GM19328 (cell line): ENCODE measurements at regions not wholly inside any gene's neighbourhood (a gene's known extent, or its start where the extent isn't known, plus 50 kb on each side); places are given as distances from the start of the nearest gene placed in this dataset.
"Not testable (repeated sequence)": the region's sequence is repeated elsewhere in the genome, so short reads cannot be mapped to it uniquely, and the experiment has no call there.

Experiments
- ATAC-seq: cut with Tn5 transposase; IDR thresholded peaks from one replicate; pipeline ENCODE4 v1.9.1; 2021; ENCODE audit warnings: mild to moderate bottlenecking, moderate library complexity; ENCODE audit not compliant: unreplicated experiment

DNA sequence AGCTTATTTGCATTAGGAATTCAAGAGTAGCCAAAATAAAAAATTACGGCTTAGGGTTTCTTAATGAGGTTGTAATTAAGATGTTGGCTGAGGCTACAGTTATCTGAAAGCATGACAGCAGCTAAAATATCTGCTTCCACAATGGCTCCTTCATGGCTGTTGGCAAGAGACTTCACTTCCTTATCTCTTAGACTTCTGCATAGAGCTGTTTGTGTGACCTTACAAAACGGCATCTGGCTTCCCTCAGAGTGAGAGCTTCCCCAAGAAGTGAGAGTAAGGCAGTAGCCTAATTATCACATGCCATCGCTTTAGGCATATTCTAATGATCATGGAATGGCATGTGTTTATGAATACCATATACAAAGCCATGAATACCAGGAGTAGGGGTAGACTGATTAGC, 57.6 kb downstream of the CCDC59 start:
- ATAC-seq: no peak

DNA sequence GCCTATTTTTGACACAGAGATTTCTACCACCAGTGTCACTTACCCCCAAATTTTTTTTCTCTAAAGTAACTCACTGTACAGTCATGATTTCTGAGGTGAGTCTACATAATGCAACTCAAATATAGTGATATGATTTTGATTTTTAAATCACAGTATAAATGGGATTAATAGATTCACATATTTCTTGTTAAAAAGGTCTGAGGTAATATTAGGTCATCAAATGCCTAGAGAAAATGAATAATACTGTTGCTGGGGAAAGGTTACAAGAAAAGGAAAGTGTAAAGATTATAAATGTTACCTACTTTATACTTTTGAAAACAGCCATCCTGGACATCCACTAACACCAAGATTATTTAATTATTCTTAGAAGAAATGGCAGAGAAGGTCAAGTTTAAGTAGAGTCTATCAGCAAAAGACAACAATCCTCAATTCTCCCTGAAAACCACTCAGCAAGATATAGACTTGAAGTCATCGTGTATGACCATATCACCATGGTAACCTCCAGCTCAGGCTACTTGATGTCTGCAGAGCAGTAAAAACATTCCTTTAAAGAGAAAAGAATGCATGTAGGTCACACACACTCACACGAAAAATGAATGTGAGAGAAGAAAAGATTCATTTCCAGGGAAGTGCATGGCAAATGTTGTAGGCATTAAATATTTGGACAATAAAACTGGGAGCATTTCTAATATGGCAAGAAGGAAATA, 58.7 kb downstream of the CCDC59 start:
- ATAC-seq: no peak

DNA sequence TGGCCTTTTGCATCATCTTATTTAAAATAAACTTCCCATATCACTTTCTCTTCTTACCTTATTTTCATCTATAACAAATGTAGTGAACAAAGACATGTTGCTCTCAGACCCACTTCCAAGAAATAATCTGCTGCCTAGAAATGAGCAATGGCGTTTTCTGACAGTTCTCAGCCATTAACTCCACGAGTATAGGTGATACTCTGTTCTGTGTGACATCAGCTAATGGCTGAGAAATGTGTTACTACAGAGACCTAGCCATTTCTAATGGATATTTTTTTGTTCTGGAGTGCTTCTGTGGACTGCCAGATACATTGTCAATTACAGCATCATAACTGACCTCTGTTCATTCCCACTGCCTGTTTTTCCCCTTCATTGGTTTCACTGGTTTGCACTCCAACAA, 67.8 kb downstream of the CCDC59 start:
- no peak for ATAC-seq

DNA sequence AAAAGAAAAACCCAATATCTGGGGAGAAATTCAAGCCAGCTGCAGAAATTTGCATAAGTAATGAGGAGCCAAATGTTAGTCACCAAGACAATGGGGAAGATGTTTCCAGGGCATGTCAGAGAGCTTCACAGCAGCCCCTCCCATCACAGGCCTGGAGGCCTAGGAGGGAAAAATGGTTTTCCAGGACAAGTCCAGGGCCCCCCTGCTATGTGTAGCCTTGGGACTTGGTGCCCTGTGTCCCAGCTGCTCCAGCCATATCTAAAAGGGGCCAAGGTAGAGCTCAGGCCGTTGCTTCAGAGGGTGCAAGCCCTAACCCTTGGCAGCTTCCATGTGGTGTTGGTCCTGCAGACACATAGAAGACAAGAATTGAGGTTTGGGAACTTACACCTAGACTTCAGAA, 76.9 kb downstream of the CCDC59 start:
- not testable (repeated sequence) for ATAC-seq

DNA sequence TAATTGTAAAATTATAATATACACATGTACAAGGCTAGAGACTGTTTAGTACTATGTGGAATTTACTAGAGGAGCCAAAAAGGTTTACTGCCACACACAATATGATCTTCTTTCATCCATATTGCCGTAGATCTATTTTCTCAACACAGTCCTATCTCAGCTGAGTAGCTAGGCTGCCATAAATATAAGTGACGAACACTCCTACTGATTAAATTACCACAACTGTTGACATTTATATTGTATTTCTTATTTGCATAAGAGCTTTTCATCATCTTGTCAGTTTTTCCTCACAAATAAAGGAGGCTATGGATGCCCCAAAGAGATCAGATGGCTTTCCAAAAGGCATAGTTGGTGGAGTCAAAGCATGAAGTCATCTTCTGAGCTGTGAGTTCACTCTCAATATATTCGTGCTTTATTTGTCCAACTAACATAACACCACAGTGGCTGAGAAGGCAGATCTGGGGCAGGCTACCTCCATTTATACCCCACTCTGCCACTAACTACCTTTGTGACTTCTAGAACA, 78.6 kb downstream of the CCDC59 start:
- ATAC-seq: no peak

DNA sequence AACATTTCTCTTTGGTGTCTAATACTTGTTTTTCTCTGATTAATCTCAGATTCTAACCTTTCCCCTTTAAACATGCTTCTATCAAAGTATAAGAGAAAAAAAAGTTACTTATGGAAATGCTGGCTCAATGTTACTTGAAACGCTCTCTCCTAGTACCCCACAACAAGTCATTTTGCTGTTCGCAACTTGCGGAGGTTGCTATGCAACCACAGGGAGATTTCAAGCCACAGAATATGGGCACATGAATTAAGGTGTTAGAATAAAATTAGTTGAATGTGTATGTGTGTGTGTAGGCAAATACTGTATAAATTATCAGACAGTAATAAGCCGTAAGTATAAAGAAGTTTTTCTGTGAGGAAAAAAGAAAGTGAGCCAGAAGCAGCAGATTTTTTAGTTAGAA, 80.6 kb downstream of the CCDC59 start:
- ATAC-seq: no peak

DNA sequence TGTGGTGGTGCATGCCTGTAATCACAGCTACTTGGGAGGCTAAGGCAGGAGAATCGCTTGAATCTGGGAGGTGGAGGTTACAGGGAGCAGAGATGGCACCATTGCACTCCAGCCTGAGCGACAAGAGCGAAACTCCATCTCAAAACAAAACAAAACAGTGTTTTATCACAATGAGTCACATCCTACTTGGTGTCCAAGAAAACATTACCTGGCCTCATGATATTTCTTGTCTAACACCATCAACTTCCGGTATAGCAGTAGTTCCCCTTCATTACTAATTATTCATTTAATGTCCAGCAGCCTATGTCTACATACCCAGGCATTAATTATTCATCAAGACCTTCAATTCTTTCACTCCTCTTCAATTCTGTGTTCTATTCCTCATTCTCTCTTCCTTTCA, 115.5 kb downstream of the CCDC59 start:
- ATAC-seq: no peak

DNA sequence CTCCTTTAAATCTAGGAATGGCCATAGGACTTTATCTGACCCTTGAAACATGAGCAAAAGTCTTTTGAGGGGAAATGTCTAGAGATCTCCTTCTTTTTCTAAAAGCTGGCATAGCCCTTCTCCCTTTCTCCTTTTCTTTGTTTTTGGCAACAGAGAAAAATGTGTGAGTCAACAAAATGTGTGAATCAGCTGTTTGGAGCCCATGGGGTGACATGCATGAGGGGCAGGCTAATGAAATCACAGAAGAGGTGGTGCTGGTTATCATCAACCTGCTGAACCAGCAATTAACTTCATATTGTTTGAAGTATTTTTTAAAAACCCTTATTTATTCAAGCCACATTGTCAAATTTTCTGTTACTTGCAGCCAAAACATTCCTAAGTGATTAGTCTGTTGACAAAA, 132.3 kb downstream of the CCDC59 start:
- ATAC-seq: no peak

DNA sequence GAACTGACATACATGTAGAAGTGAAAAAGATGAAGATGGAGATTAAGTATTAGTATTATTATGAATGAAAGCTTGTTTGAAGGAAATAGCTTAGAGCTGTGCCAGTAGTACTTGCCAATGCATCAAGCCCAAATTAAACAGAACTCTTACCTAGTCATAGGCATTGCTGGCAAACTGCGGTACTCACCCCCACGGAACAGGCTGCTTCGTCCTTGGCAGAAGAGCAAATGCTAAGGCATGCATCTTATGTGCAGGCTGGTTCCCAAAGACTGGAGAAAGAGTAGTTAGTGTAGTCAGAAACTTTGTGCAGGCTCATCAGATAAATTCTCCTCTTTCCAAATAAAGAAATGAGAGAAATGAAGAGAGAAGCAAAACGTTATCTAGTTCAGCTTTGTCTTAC, 134.8 kb downstream of the CCDC59 start:
- ATAC-seq: no peak

DNA sequence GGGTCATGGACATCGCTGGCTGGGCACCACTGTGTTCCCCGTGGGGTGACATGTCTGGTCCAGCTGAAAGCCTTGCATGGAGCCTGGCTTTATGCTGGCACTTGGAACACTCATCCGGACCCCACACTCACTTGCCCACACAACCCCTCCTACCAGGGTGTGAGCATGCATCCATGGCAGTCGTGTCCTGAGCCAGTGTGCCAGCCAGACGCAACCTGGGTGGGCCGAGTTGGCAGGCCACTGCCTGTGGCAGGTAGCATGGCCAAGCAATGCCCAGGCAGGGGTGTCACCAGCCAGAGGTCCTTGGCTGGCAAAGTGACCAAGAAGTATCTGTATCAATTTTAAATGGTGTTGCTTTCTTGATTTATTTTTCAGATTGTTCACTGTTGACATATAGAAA, 141.7 kb downstream of the CCDC59 start:
- ATAC-seq: no peak

DNA sequence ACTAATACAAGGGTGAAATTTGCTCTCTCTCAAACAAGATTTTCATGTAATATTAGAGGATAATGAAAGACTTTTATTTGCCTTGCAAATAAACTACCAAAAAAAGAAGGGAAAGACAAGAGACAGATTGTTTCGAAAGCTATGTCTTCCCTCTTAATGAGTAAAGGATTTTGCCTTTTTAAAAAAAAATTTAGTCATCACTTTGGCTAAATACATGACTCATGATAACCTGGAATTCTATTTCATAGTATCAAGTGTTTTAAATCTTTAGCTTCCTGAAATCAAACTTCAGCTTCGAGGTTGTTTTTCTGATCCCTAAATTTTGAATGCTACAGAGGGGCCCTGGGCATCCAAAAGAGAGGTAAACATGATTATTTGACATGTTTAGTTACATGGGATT, 144.4 kb downstream of the CCDC59 start:
- ATAC-seq: no peak

DNA sequence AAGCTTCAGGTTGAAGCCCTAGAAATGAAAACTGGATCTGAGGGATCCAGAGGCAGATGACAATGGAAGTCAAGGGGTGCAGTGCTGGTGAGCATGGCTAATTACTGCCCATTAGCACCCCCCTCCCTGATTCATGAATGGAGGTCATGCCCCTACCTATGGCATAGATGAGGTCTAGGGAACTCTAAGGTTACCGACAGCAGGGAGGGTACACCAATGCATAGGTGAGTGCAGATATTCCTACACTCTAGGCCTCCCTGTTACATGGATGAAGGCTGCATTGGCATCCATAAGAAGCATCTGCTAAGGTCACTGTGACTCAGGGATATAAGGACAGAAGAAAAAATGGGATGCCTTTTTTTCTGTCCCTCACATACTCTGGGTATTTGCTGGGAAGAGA, 147.3 kb downstream of the CCDC59 start:
- ATAC-seq: no peak

DNA sequence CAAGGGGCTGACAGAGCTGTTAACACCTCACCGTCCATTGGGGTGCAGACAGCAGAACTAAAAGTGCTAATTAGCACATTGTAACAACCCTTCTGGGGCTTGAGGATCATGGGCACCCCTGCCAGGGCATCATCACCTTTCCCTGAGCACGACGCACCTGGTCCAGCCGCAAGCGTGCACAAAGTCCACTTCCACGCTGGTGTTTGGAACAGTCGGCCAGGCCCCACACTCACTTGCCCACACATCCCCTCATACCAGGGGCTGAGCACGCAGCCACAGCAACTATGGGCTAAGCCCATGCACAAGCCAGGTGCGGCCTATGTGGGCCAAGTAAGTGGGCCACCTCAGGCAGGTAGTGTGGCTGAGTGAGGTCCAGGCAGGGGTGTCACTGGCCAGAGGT, 148.7 kb downstream of the CCDC59 start:
- ATAC-seq: no peak

DNA sequence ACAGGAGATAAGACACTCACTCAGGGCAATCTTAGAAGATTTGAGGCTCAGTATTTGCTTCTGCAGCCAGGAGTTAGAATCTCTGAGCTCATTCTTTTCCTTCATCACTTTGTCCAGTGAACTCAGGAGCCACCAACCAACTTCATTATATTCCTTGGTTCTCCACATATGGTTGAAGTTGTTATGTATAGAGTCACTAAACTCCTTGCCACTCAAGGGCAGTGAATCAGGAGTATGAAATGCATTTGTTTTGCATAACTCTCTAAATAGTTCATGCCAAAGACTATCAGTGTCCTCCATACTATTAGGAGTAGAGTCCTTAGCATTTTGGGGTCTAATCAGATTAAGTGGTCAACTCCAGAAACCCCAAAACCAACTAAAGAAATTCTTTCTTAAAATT, 150.6 kb downstream of the CCDC59 start:
- ATAC-seq: no peak

DNA sequence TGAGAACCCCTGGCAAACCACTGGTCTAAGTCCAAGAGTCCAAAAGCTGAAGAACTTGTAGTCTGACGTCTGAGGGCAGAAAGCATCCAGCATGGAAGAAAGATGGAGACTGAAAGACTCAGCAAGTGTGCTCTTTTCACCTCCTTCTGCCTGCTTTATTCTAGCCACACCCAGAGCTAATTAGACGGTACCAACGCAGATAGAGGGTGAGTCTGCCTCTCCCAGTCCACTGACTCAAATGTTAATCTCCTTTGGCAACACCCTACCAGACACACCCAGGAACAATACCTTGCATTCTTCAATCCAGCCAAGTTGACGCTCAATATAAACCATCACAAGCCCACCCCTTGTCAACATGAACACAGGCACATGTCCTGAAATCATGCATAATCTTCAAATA, 155.1 kb downstream of the CCDC59 start:
- ATAC-seq: no peak

DNA sequence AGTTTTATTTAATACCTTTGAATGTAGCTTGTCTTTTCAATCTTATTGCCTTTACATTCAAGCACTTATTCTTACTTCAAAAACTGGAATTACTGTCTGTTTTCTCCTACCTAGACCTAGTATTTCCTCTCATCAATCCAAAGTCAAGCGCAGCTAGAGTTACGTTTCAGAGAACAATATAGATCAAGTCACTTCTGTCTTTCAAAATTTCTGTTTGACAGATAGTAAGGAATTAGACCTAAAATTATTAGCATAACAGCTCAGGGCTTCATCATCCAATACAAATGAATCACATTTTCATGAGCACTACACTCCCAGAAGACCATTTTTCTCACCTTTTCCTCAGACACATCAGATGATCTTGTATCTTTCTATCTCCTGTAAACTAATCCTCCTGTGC, 170.6 kb downstream of the CCDC59 start:
- no peak for ATAC-seq

DNA sequence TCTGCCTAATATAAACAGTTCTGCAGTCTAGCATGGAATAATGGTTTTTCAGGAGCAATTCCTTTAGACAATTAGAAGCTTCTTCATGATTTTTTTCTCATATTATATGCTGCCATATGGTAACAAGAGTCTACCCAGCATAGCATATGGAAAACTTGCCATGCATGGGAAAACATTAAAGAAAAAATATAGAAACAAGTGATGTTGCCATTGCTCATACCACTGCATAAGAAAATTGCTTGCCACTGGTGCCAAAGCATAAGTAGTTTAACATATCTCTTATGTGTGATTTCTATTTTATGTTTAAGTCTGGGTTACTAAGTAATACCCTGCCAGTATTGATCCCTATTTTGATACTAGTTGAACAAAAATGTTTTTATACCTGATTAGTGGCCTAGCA, 171.2 kb downstream of the CCDC59 start:
- ATAC-seq: no peak

DNA sequence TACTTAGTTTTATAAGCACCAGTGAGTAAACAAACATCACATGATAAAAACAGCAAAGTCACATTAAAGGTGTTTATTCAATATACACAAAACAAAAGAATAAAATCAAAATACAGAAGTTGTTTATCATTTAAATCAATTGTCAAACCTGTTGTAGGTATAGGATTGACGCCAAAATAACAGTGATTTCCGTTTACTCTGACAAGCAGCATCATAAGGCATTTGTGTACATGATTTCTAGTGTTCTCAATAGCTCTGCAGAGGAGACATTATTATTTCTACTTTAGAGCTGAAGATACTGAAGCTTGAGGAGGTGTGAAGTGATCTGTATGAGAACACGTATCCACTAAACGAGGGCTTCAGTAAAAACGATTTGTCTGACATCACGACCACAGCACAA, 171.9 kb downstream of the CCDC59 start:
- no peak for ATAC-seq

DNA sequence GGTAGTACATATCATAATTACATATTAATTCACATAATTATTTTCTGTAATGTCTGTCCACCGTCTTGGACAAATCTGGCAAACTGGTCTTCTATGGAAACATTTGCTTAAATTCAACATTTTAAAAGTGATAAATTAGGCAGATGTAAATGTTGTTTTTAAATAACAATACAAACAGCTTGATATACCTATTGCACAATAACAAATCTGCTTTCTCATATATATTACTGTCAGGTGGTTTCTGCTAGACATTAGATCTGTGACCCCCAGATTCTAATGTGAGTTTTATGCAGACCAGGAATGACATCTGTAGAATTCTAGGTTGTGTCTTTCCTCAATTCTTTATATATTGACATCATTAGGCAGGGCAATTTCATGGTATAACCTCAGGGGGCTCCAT, 173.3 kb downstream of the CCDC59 start:
- ATAC-seq: no peak

DNA sequence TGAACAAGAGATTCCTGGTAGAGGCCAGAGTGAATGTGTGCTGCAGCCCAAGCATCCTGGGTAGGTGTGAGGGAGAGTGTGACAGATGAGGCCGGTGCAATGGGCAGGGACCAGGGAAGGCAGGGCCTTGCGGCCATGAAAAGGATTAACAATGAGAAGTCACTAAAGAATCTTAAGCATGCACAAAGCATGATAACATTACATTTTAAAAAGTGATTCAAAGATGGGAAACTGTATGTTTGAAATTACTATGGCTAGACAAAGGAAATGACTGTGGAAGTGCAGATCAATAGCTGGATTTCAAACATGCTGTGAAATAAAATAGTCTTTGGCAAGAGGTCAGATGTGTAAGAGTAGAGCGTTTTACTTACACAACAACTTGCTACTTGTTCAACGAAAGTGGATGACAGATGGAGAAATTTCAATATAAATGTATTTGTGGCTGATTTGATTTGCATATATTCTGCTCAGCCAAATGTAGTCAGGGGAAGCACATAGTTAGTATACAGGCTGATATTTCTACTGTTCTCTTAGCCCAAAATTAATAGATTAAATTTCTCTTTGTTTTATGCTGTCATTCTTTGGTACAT, 175.5 kb downstream of the CCDC59 start:
- ATAC-seq: no peak

DNA sequence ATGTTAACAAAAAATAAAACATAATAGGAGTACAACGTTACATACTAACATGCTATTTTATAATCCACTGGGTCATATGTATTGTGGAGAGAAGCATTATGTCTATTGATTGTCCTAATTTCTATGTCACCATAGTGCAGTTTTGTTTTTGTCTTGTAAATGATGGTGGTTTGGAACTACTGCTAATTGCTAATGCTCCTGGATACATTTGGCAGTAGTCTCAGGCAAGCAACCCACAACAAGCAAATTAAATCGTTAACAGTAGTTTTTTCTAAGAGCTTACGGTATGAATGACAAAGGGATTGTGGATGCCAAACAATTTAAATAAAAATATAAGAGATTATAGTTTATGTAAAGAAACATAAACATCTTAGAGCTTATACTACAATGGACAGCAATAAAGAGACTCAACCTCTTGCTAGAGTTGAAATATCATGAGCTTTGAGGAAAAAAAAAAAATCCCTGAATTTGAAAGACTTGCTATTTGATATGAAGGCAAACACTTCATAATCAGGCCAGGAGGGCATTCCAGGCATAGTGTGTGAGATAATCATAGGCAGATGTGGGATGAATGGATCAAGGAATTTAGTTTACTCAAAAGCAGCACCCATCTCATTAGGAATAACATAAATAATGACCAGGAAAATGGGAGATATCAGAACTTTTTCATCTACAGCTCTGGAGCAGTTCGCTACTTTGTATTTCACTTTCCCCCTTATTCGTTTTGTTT, 181.3 kb downstream of the CCDC59 start:
- ATAC-seq: no peak

DNA sequence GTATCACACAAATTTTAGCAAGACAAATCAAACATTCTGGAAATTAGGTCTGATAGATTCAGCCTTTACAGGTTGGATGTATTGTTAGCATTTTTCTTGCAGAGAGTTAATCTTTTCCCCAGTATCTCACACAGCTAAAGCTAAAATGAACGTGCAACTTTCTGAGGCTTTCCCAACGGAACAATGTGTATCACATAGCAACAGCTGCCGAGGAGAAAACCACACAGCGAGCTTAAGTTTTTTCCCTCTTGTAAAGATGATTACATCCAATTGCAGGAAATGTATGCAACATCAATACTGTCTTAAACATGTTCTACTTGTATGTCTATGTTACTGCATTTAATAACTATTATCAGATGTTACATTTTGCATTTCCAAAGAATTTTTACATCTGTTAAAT, 182.2 kb downstream of the CCDC59 start:
- ATAC-seq: no peak
